Activated CD4-positive, alpha-beta memory T cell treated with anti-CD3 and anti-CD28 coated beads for 36 hours (primary cell): ENCODE measurements at regions not wholly inside any gene's neighbourhood (a gene's known extent, or its start where the extent isn't known, plus 50 kb on each side); places are given as distances from the start of the nearest gene placed in this dataset.
"Not testable (repeated sequence)": the region's sequence is repeated elsewhere in the genome, so short reads cannot be mapped to it uniquely, and the experiment has no call there.

Experiments used
- CTCF ChIA-PET: fragments of 350-600 bp; sonication (Branson Sonifier 250); formaldehyde crosslinking; loops from one replicate; lab custom pipeline; 2021; ENCODE audit warnings: antibody characterized with exemption, inconsistent platforms; lab: Charles Lee
- POLR2A ChIA-PET: fragments of 350-600 bp; sonication (Branson Sonifier 250); formaldehyde crosslinking; loops from one replicate; lab custom pipeline; 2021; ENCODE audit warnings: antibody characterized with exemption; lab: Charles Lee
- DNase-seq: peaks from one replicate; pipeline ENCODE4 v3.0.0-alpha.2; 2020
- H3K27ac Mint-ChIP-seq: one replicate; pipeline ENCODE4 v1.8.0; 2021; ENCODE audit warnings: mixed read lengths
- H3K27me3 Mint-ChIP-seq: one replicate; pipeline ENCODE4 v1.8.0; 2021; ENCODE audit warnings: mixed read lengths
- H3K36me3 Mint-ChIP-seq: one replicate; pipeline ENCODE4 v1.8.0; 2021; ENCODE audit warnings: mixed read lengths
- H3K4me1 Mint-ChIP-seq: one replicate; pipeline ENCODE4 v1.8.0; 2021; ENCODE audit warnings: low read depth, mixed read lengths
- H3K4me3 Mint-ChIP-seq: one replicate; pipeline ENCODE4 v1.8.0; 2021; ENCODE audit warnings: mild to moderate bottlenecking, mixed read lengths
- H3K9me3 Mint-ChIP-seq: one replicate; pipeline ENCODE4 v1.8.0; 2021; ENCODE audit warnings: mixed read lengths
- intact Hi-C: fragments of 100-400 bp; cut with micrococcal nuclease; formaldehyde crosslinking; loops from one replicate; pipeline ENCODE4 v1.15.1; 2023

- H3K9me3 Mint-ChIP-seq = no peaks in the 10 kb centered on the region
- no peak overlapping the region for H3K4me3 Mint-ChIP-seq
- POLR2A ChIA-PET = no interaction called here
- CTCF ChIA-PET = interaction anchor here (0.6 to 2.9 kb wide), 9 partner anchors 17 to 528 kb away, joined by 3 to 18 read pairs (median 4); no protein-coding TSS in a partner anchor
- H3K27me3 Mint-ChIP-seq = no peaks in the 10 kb centered on the region
- no peaks in the 10 kb centered on the region for H3K4me1 Mint-ChIP-seq
- no peaks in the 10 kb centered on the region for H3K36me3 Mint-ChIP-seq
- H3K27ac Mint-ChIP-seq = no peak overlapping the region
- peak; percentile 9 for DNase-seq
- intact Hi-C loops = loop anchor here (1.0 kb wide), 2 partner anchors 79 to 528 kb away; no protein-coding TSS in a partner anchor
These were observed 53.9 kb upstream of the HEPH start for GRCh38 chrX:66110112-66110511.

- H3K4me3 Mint-ChIP-seq, CTCF ChIA-PET, H3K27ac Mint-ChIP-seq, H3K36me3 Mint-ChIP-seq, H3K27me3 Mint-ChIP-seq, POLR2A ChIA-PET, intact Hi-C loops, H3K4me1 Mint-ChIP-seq, H3K9me3 Mint-ChIP-seq, DNase-seq: not testable (repeated sequence)
These were observed 56.2 kb upstream of the HEPH start for GRCh38 chrX:66107860-66108259.

- CTCF ChIA-PET, H3K9me3 Mint-ChIP-seq, H3K4me1 Mint-ChIP-seq, intact Hi-C loops, H3K27me3 Mint-ChIP-seq, H3K4me3 Mint-ChIP-seq, H3K36me3 Mint-ChIP-seq, H3K27ac Mint-ChIP-seq, DNase-seq, POLR2A ChIA-PET: not testable (repeated sequence)
These were observed 61.6 kb upstream of the HEPH start for GRCh38 chrX:66102398-66102797.

DNA sequence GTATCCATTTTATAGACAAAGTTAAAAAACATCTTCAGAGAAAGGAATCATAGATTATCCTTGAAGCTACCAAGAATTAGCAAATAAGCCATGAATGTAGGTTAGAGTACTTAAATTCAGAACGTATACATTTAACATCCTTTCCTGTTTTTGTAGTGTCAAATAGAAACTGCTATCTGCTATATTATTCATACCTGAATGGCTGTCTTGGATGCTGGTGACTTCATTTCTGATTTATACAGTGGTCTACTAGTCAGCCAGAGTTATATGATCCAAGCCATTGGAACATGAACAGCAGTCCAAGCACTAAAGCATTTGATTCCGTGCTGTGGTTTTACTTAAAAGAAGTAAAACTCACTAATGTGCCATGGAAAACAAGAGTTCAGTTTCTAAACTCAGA is 58.3 kb upstream of the VSIG4 start:
- Mint-ChIP-seq H3K4me1 (no peaks in the 10 kb centered on the region), H3K27me3 (no peaks in the 10 kb centered on the region), H3K4me3 (no peak overlapping the region), H3K9me3 (peaks cover 7% of the 10 kb centered on the region), H3K36me3 (no peaks in the 10 kb centered on the region), H3K27ac (no peak overlapping the region)
- intact Hi-C loops = no loop called here
- no peak for DNase-seq
- CTCF ChIA-PET = no interaction called here
- POLR2A ChIA-PET = no interaction called here

GRCh38 chrX:66096987-66097386 is 57.1 kb upstream of the VSIG4 start:
- H3K4me1 Mint-ChIP-seq, POLR2A ChIA-PET, H3K27ac Mint-ChIP-seq, CTCF ChIA-PET, H3K4me3 Mint-ChIP-seq, H3K9me3 Mint-ChIP-seq, DNase-seq, H3K27me3 Mint-ChIP-seq, H3K36me3 Mint-ChIP-seq, intact Hi-C loops: not testable (repeated sequence)

GRCh38 chrX:66090004-66090403 is 50.1 kb upstream of the VSIG4 start:
- H3K9me3 Mint-ChIP-seq, H3K27ac Mint-ChIP-seq, H3K4me3 Mint-ChIP-seq, H3K36me3 Mint-ChIP-seq, H3K27me3 Mint-ChIP-seq, intact Hi-C loops, H3K4me1 Mint-ChIP-seq, CTCF ChIA-PET, DNase-seq, POLR2A ChIA-PET: not testable (repeated sequence)
